Omental fat pad (tissue), 3 donors: ENCODE measurements at regions not wholly inside any gene's neighbourhood (a gene's known extent, or its start where the extent isn't known, plus 50 kb on each side); places are given as distances from the start of the nearest gene placed in this dataset. TPM values are rescaled to one million over a fixed set of nuclear protein-coding genes. Genes with fewer than 3 reads are reported as not detected.

Source experiments
- ATAC-seq: fragments of 150-250 bp; one replicate; pipeline ENCODE4 v1.9.1; 2016; ENCODE audit warnings: mild to moderate bottlenecking, moderate library complexity; ENCODE audit not compliant: low FRiP score
- DNase-seq: peaks from one replicate; pipeline ENCODE4 v3.0.0-alpha.2; 2019; ENCODE audit warnings: low spot score
- CTCF ChIP-seq, 3 donors: fragments of 450-650 bp; IDR thresholded peaks; one replicate each; pipeline ENCODE4 v1.5.1; 2016 to 2017; ENCODE audit warnings: antibody characterized with exemption in 3 of 3, mild to moderate bottlenecking in 3 of 3, moderate library complexity in 2 of 3
- small RNA-seq: library from RNA; depleted of rRNA; stranded (forward); fragments of <200 nt; gene quantifications from one replicate; pipeline ENCODE3, GENCODE V24; 2016

GRCh38 chr12:38587594-38587993 is 271.0 kb downstream of the ALG10B start:
- DNase-seq: no peak
- TF ChIP-seq CTCF (IDR thresholded peaks at IDR 0.05): no peak
- ATAC-seq: no peak

- no peak for ATAC-seq
- no peak for TF ChIP-seq CTCF (IDR thresholded peaks at IDR 0.05)
Measured at GRCh38 chr12:38588624-38589305, 272.2 kb downstream of the ALG10B start.

GRCh38 chr12:38589306-38589632 is 272.7 kb downstream of the ALG10B start:
- DNase-seq (no peak), ATAC-seq (no peak)
- TF ChIP-seq CTCF (IDR thresholded peaks at IDR 0.05): no peak

More at GRCh38 chr12:38588624-38589305, 272.2 kb downstream of the ALG10B start:
- no peak for DNase-seq

- ATAC-seq: no peak
- TF ChIP-seq CTCF (IDR thresholded peaks at IDR 0.05): no peak
- DNase-seq: no peak
Measured at GRCh38 chr12:38601949-38602348, 285.4 kb downstream of the ALG10B start.

Small RNA genes in the stretch of these regions (small RNA-seq; reads per million reads assigned to genes)
- gene AC087897.1: not detected
